ENCODE measurements at regions not wholly inside any gene's neighbourhood (a gene's known extent, or its start where the extent isn't known, plus 50 kb on each side); places are given as distances from the start of the nearest gene placed in this dataset.

- Mint-ChIP-seq H3K36me3 (ENCODE audit: low read depth) (no peaks in the 10 kb centered on the region), H3K4me3 (no peak overlapping the region), H3K9me3 (peaks cover 8% of the 10 kb centered on the region), H3K27me3 (ENCODE audit: insufficient read depth) (no peaks in the 10 kb centered on the region), H3K27ac (no peak overlapping the region), H3K4me1 (no peaks in the 10 kb centered on the region)
- Histone ChIP-seq H3K9ac (ENCODE audit: extremely low read depth, low read length, poor library complexity, severe bottlenecking) (no peak overlapping the region), H3K4me3 (ENCODE audit: low read length) (no peak overlapping the region), H3K27ac (ENCODE audit: low read depth, low read length) (no peak overlapping the region), H3K36me3 (ENCODE audit: control insufficient read depth, insufficient read depth, low read length) (no peaks in the 10 kb centered on the region), H3K9me3 (ENCODE audit: control insufficient read depth, low read length) (no peaks in the 10 kb centered on the region), H3K27me3 (ENCODE audit: control insufficient read depth, insufficient read depth, low read length, poor library complexity, severe bottlenecking) (no peaks in the 10 kb centered on the region), H3K4me1 (ENCODE audit: control insufficient read depth, insufficient read depth, low read length) (no peaks in the 10 kb centered on the region)
- 100% methylated on average over 1 of the region's 1 CpG; no CpG with 5 or more reads in 1 of the 2 experiments for WGBS, 2 experiments (ENCODE audit: insufficient coverage in 1 of 2, insufficient read length in 1 of 2)
- no peak for TF ChIP-seq CTCF (conservative IDR thresholded peaks at IDR 0.05)
- DNase-seq = no peak
Observed at GRCh38 chr18:2212598-2213205, 358.6 kb downstream of the METTL4 start.

GRCh38 chr18:2213905-2214304, 357.4 kb downstream of the METTL4 start:
- Histone ChIP-seq H3K27ac (ENCODE audit: low read depth, low read length) (no peak overlapping the region), H3K4me3 (ENCODE audit: low read length) (peak overlapping the region; percentile 16), H3K36me3 (ENCODE audit: control insufficient read depth, insufficient read depth, low read length) (no peaks in the 10 kb centered on the region), H3K9me3 (ENCODE audit: control insufficient read depth, low read length) (no peaks in the 10 kb centered on the region), H3K9ac (ENCODE audit: extremely low read depth, low read length, poor library complexity, severe bottlenecking) (no peak overlapping the region), H3K27me3 (ENCODE audit: control insufficient read depth, insufficient read depth, low read length, poor library complexity, severe bottlenecking) (no peaks in the 10 kb centered on the region), H3K4me1 (ENCODE audit: control insufficient read depth, insufficient read depth, low read length) (no peaks in the 10 kb centered on the region)
- peaks cover 8% of the 10 kb centered on the region for H3K9me3 Mint-ChIP-seq
- no peak overlapping the region for H3K4me3 Mint-ChIP-seq
- DNase-seq = no peak
- no peaks in the 10 kb centered on the region for H3K27me3 Mint-ChIP-seq (ENCODE audit: insufficient read depth)
- no peak for TF ChIP-seq CTCF (conservative IDR thresholded peaks at IDR 0.05)
- H3K27ac Mint-ChIP-seq = no peak overlapping the region
- no peaks in the 10 kb centered on the region for H3K36me3 Mint-ChIP-seq (ENCODE audit: low read depth)
- no peaks in the 10 kb centered on the region for H3K4me1 Mint-ChIP-seq
- no CpG with 5 or more reads among the region's 2 CpGs for WGBS, 2 experiments (ENCODE audit: insufficient coverage in 1 of 2, insufficient read length in 1 of 2)

- no peak overlapping the region for H3K27ac ChIP-seq (ENCODE audit: low read depth, low read length)
- no peak for DNase-seq
- no peaks in the 10 kb centered on the region for H3K4me1 ChIP-seq (ENCODE audit: control insufficient read depth, insufficient read depth, low read length)
- TF ChIP-seq CTCF (conservative IDR thresholded peaks at IDR 0.05) = no peak
- no peak overlapping the region for H3K4me3 ChIP-seq (ENCODE audit: low read length)
- Mint-ChIP-seq H3K27me3 (ENCODE audit: insufficient read depth) (no peaks in the 10 kb centered on the region), H3K27ac (no peak overlapping the region), H3K36me3 (ENCODE audit: low read depth) (no peaks in the 10 kb centered on the region), H3K4me3 (no peak overlapping the region), H3K9me3 (peaks cover 8% of the 10 kb centered on the region), H3K4me1 (no peaks in the 10 kb centered on the region)
- H3K36me3 ChIP-seq (ENCODE audit: control insufficient read depth, insufficient read depth, low read length) = no peaks in the 10 kb centered on the region
- H3K9me3 ChIP-seq (ENCODE audit: control insufficient read depth, low read length) = no peaks in the 10 kb centered on the region
- H3K27me3 ChIP-seq (ENCODE audit: control insufficient read depth, insufficient read depth, low read length, poor library complexity, severe bottlenecking) = no peaks in the 10 kb centered on the region
- 50 to 77% methylated on average over 1 to 2 of the region's 2 CpGs for WGBS, 2 experiments (ENCODE audit: insufficient coverage in 1 of 2, insufficient read length in 1 of 2)
- no peak overlapping the region for H3K9ac ChIP-seq (ENCODE audit: extremely low read depth, low read length, poor library complexity, severe bottlenecking)
Observed at GRCh38 chr18:2217356-2217755, 353.9 kb downstream of the METTL4 start.
